SK-N-SH treated with all-trans-retinoic acid at 6 μM for 48 hours (cell line): ENCODE measurements at regions not wholly inside any gene's neighbourhood (a gene's known extent, or its start where the extent isn't known, plus 50 kb on each side); places are given as distances from the start of the nearest gene placed in this dataset.

Experiments
- ARNTL ChIP-seq: fragments of 450-650 bp; formaldehyde crosslinking; IDR thresholded peaks from 2 replicates; pipeline ENCODE4 v1.5.0; 2020; ENCODE audit warnings: low read depth, mild to moderate bottlenecking, moderate library complexity, borderline replicate concordance
- CSDC2 ChIP-seq: fragments of 250-450 bp; sonication (Bioruptor Pico); IDR thresholded peaks from 2 replicates; pipeline ENCODE4 v1.5.0; 2020; ENCODE audit warnings: mild to moderate bottlenecking, moderate library complexity
- ISL1 ChIP-seq: fragments of 250-450 bp; sonication (Bioruptor Pico); IDR thresholded peaks from 2 replicates; pipeline ENCODE4 v2.1.2; 2022; ENCODE audit warnings: mild to moderate bottlenecking, moderate library complexity
- PPARA ChIP-seq: fragments of 250-450 bp; sonication (Bioruptor Pico); IDR thresholded peaks from 2 replicates; pipeline ENCODE4 v1.5.0; 2020; ENCODE audit warnings: mild to moderate bottlenecking, borderline replicate concordance
- TCF4 ChIP-seq: fragments of 250-450 bp; sonication (Bioruptor Pico); IDR thresholded peaks from 2 replicates; pipeline ENCODE4 v1.8.0; 2021; ENCODE audit warnings: mild to moderate bottlenecking, moderate library complexity, borderline replicate concordance
- TOX ChIP-seq: fragments of 250-450 bp; sonication (Bioruptor Pico); IDR thresholded peaks from 2 replicates; pipeline ENCODE4 v1.8.0; 2021; ENCODE audit warnings: mild to moderate bottlenecking, moderate library complexity, borderline replicate concordance
- TSHZ2 ChIP-seq: fragments of 250-450 bp; sonication (Bioruptor Pico); IDR thresholded peaks from 2 replicates; pipeline ENCODE4 v1.5.0; 2020; ENCODE audit warnings: mild to moderate bottlenecking, moderate library complexity
- ZFP3 ChIP-seq: fragments of 250-450 bp; sonication (Bioruptor Pico); IDR thresholded peaks from 2 replicates; pipeline ENCODE4 v1.5.0; 2020; ENCODE audit warnings: mild to moderate bottlenecking, moderate library complexity
- ZFP30 ChIP-seq: fragments of 450-650 bp; formaldehyde crosslinking; IDR thresholded peaks from 2 replicates; pipeline ENCODE4 v1.5.0; 2022; ENCODE audit warnings: mild to moderate bottlenecking, moderate library complexity
- ZNF565 ChIP-seq: fragments of 450-650 bp; formaldehyde crosslinking; conservative IDR thresholded peaks from 2 replicates; pipeline ENCODE4 v1.5.0; 2020; ENCODE audit warnings: low read depth, mild to moderate bottlenecking, moderate library complexity
- ZNF70 ChIP-seq: fragments of 450-650 bp; formaldehyde crosslinking; IDR thresholded peaks from 2 replicates; pipeline ENCODE4 v1.5.0; 2020; ENCODE audit warnings: mild to moderate bottlenecking, moderate library complexity
- TF ChIP-seq, protein P1 (sequence below): fragments of 250-450 bp; sonication (Bioruptor Pico); IDR thresholded peaks from 2 replicates; pipeline ENCODE4 v1.8.0; 2020; ENCODE audit warnings: mild to moderate bottlenecking, moderate library complexity, borderline replicate concordance
- TF ChIP-seq, protein P2 (sequence below): fragments of 250-450 bp; sonication (Bioruptor Pico); IDR thresholded peaks from 2 replicates; pipeline ENCODE4 v1.8.0; 2021; ENCODE audit warnings: low read depth, mild to moderate bottlenecking, moderate library complexity, borderline replicate concordance
- TF ChIP-seq, protein P3 (sequence below): fragments of 250-450 bp; sonication (Bioruptor Pico); IDR thresholded peaks from 2 replicates; pipeline ENCODE4 v1.5.1; 2021; ENCODE audit warnings: mild to moderate bottlenecking, moderate library complexity

GRCh38 chr9:99537996-99538395 lies 283.7 kb upstream of the NR4A3 start:
- TF ChIP-seq, protein P1, sequence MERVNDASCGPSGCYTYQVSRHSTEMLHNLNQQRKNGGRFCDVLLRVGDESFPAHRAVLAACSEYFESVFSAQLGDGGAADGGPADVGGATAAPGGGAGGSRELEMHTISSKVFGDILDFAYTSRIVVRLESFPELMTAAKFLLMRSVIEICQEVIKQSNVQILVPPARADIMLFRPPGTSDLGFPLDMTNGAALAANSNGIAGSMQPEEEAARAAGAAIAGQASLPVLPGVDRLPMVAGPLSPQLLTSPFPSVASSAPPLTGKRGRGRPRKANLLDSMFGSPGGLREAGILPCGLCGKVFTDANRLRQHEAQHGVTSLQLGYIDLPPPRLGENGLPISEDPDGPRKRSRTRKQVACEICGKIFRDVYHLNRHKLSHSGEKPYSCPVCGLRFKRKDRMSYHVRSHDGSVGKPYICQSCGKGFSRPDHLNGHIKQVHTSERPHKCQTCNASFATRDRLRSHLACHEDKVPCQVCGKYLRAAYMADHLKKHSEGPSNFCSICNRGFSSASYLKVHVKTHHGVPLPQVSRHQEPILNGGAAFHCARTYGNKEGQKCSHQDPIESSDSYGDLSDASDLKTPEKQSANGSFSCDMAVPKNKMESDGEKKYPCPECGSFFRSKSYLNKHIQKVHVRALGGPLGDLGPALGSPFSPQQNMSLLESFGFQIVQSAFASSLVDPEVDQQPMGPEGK (CRISPR knock-in tag), result no peak
- no peak for TF ChIP-seq CSDC2 (CRISPR knock-in tag)
- TF ChIP-seq TCF4, result no peak
- TF ChIP-seq TSHZ2 (CRISPR knock-in tag), result no peak
- TF ChIP-seq ZNF70 (CRISPR knock-in tag), result no peak
- no peak for TF ChIP-seq TOX (CRISPR knock-in tag)
- no peak for TF ChIP-seq ZNF565
- no peak for TF ChIP-seq ZFP30
- TF ChIP-seq PPARA (CRISPR knock-in tag), result no peak
- TF ChIP-seq, protein P2, sequence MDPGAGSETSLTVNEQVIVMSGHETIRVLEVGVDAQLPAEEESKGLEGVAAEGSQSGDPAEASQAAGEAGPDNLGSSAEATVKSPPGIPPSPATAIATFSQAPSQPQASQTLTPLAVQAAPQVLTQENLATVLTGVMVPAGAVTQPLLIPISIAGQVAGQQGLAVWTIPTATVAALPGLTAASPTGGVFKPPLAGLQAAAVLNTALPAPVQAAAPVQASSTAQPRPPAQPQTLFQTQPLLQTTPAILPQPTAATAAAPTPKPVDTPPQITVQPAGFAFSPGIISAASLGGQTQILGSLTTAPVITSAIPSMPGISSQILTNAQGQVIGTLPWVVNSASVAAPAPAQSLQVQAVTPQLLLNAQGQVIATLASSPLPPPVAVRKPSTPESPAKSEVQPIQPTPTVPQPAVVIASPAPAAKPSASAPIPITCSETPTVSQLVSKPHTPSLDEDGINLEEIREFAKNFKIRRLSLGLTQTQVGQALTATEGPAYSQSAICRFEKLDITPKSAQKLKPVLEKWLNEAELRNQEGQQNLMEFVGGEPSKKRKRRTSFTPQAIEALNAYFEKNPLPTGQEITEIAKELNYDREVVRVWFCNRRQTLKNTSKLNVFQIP (CRISPR knock-in tag), result no peak
- no peak for TF ChIP-seq ZFP3
- TF ChIP-seq ARNTL (CRISPR knock-in tag), result no peak
- TF ChIP-seq, protein P3, sequence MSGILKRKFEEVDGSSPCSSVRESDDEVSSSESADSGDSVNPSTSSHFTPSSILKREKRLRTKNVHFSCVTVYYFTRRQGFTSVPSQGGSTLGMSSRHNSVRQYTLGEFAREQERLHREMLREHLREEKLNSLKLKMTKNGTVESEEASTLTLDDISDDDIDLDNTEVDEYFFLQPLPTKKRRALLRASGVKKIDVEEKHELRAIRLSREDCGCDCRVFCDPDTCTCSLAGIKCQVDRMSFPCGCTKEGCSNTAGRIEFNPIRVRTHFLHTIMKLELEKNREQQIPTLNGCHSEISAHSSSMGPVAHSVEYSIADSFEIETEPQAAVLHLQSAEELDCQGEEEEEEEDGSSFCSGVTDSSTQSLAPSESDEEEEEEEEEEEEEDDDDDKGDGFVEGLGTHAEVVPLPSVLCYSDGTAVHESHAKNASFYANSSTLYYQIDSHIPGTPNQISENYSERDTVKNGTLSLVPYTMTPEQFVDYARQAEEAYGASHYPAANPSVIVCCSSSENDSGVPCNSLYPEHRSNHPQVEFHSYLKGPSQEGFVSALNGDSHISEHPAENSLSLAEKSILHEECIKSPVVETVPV (CRISPR knock-in tag), result no peak
- no peak for TF ChIP-seq ISL1 (CRISPR knock-in tag)
